ENCODE measurements at regions not wholly inside any gene's neighbourhood (a gene's known extent, or its start where the extent isn't known, plus 50 kb on each side); places are given as distances from the start of the nearest gene placed in this dataset.

- TF ChIP-seq, protein P1, sequence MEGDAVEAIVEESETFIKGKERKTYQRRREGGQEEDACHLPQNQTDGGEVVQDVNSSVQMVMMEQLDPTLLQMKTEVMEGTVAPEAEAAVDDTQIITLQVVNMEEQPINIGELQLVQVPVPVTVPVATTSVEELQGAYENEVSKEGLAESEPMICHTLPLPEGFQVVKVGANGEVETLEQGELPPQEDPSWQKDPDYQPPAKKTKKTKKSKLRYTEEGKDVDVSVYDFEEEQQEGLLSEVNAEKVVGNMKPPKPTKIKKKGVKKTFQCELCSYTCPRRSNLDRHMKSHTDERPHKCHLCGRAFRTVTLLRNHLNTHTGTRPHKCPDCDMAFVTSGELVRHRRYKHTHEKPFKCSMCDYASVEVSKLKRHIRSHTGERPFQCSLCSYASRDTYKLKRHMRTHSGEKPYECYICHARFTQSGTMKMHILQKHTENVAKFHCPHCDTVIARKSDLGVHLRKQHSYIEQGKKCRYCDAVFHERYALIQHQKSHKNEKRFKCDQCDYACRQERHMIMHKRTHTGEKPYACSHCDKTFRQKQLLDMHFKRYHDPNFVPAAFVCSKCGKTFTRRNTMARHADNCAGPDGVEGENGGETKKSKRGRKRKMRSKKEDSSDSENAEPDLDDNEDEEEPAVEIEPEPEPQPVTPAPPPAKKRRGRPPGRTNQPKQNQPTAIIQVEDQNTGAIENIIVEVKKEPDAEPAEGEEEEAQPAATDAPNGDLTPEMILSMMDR (IDR thresholded peaks at IDR 0.05) = no peak
- no peak for TF ChIP-seq POLR2A (IDR thresholded peaks at IDR 0.05)
These were observed 287.8 kb upstream of the IGFBP3 start for GRCh38 chr7:46208635-46209525.
